CD4-positive, alpha-beta T cell (primary cell): ENCODE measurements at regions not wholly inside any gene's neighbourhood (a gene's known extent, or its start where the extent isn't known, plus 50 kb on each side); places are given as distances from the start of the nearest gene placed in this dataset.

Source experiments
- ATAC-seq: fragments of 200-7000 bp; cut with Tn5 transposase; one replicate; pipeline ENCODE4 v1.10.0; 2022; ENCODE audit warnings: mild to moderate bottlenecking; ENCODE audit not compliant: poor library complexity
- CTCF ChIA-PET: fragments of 350-600 bp; sonication (Branson Sonifier 250); formaldehyde crosslinking; loops from one replicate; lab custom pipeline; 2021; ENCODE audit warnings: antibody characterized with exemption, inconsistent platforms; lab: Charles Lee
- POLR2A ChIA-PET: fragments of 350-600 bp; sonication (Branson Sonifier 250); formaldehyde crosslinking; loops from one replicate; lab custom pipeline; 2021; ENCODE audit warnings: antibody characterized with exemption, inconsistent platforms; lab: Charles Lee
- DNase-seq, 14 experiments: peaks; one replicate each; pipeline ENCODE4 v3.0.0-alpha.2; 2013 to 2020; ENCODE audit warnings: mixed read lengths in 2 of 14
- H3K27ac ChIP-seq, 2 donors: one replicate each; pipeline versions ENCODE4 v1.5.1 to v1.7.0; 2013; ENCODE audit warnings: low read length in 2 of 2, low read depth in 1 of 2, mild to moderate bottlenecking in 1 of 2
- H3K27me3 ChIP-seq, 2 experiments: 1 replicate in 1 of 2; 2 replicates in 1 of 2; pipeline versions ENCODE4 v1.6.1 to v1.7.0; 2013; ENCODE audit warnings: low read length in 2 of 2, control low read depth in 1 of 2, mild to moderate bottlenecking in 1 of 2, moderate library complexity in 1 of 2; ENCODE audit not compliant: insufficient read depth in 2 of 2, control insufficient read depth in 1 of 2
- H3K36me3 ChIP-seq: one replicate; pipeline ENCODE4 v1.6.1; 2013; ENCODE audit warnings: low read length, control low read depth; ENCODE audit not compliant: insufficient read depth
- H3K4me1 ChIP-seq: one replicate; pipeline ENCODE4 v1.6.1; 2013; ENCODE audit warnings: low read length, control low read depth; ENCODE audit not compliant: insufficient read depth
- H3K4me3 ChIP-seq: one replicate; pipeline ENCODE4 v1.5.1; 2013; ENCODE audit warnings: mild to moderate bottlenecking, low read length, moderate library complexity
- H3K9me3 ChIP-seq, 2 experiments: 1 replicate in 1 of 2; 2 replicates in 1 of 2; pipeline versions ENCODE4 v1.6.1 to v1.7.0; 2013; ENCODE audit warnings: low read length in 2 of 2, mild to moderate bottlenecking in 2 of 2, control low read depth in 1 of 2, moderate library complexity in 1 of 2; ENCODE audit not compliant: control insufficient read depth in 1 of 2, insufficient read depth in 1 of 2
- H3K27ac Mint-ChIP-seq: one replicate; pipeline ENCODE4 v1.8.0; 2020; ENCODE audit warnings: mixed read lengths
- H3K27me3 Mint-ChIP-seq: one replicate; pipeline ENCODE4 v1.8.0; 2021; ENCODE audit warnings: mixed read lengths
- H3K36me3 Mint-ChIP-seq: one replicate; pipeline ENCODE4 v1.8.0; 2021; ENCODE audit warnings: low read depth, mixed read lengths
- H3K4me1 Mint-ChIP-seq: one replicate; pipeline ENCODE4 v1.8.0; 2021; ENCODE audit warnings: low read depth, mixed read lengths
- H3K4me3 Mint-ChIP-seq: one replicate; pipeline ENCODE4 v1.8.0; 2020; ENCODE audit warnings: mild to moderate bottlenecking, mixed read lengths
- H3K9me3 Mint-ChIP-seq: one replicate; pipeline ENCODE4 v1.8.0; 2020; ENCODE audit warnings: mixed read lengths
- CTCF ChIP-seq: fragments of 200-600 bp; IDR thresholded peaks from one replicate; pipeline ENCODE4 v1.8.0; 2022; ENCODE audit warnings: antibody characterized with exemption, mild to moderate bottlenecking
- intact Hi-C, 2 experiments: fragments of 100-400 bp; cut with DNase I in 1 of 2; cut with micrococcal nuclease in 1 of 2; formaldehyde crosslinking; loops; one replicate each; pipeline versions ENCODE4 v1.15.1 to v1.9.0; 2023 to 2025; cut with DNase I, micrococcal nuclease

- Histone ChIP-seq H3K27ac (no peak overlapping the region), H3K36me3 (no peaks in the 10 kb centered on the region), H3K9me3 (peaks cover 13 to 25% of the 10 kb centered on the region in 2 experiments), H3K27me3 (peaks cover 0 to 6% of the 10 kb centered on the region in 2 experiments), H3K4me1 (no peaks in the 10 kb centered on the region), H3K4me3 (no peak overlapping the region)
- intact Hi-C loops = no loop called here
- Mint-ChIP-seq H3K27me3 (peaks cover 46% of the 10 kb centered on the region), H3K4me1 (peaks cover 9% of the 10 kb centered on the region), H3K9me3 (peaks cover 10% of the 10 kb centered on the region), H3K4me3 (no peak overlapping the region), H3K36me3 (no peaks in the 10 kb centered on the region), H3K27ac (no peak overlapping the region)
- no peak for TF ChIP-seq CTCF
- POLR2A ChIA-PET = no interaction called here
- CTCF ChIA-PET = no interaction called here
- DNase-seq = no peak
- ATAC-seq = no peak
Measured at GRCh38 chr6:2523061-2523460, 227.7 kb downstream of the MYLK4 start.

GRCh38 chr6:2522521-2522920 is 228.2 kb downstream of the MYLK4 start:
- H3K9me3 ChIP-seq = peaks cover 13 to 25% of the 10 kb centered on the region in 2 experiments
- Mint-ChIP-seq H3K36me3 (no peaks in the 10 kb centered on the region), H3K27me3 (peaks cover 46% of the 10 kb centered on the region), H3K4me1 (peaks cover 9% of the 10 kb centered on the region), H3K27ac (no peak overlapping the region), H3K9me3 (peaks cover 10% of the 10 kb centered on the region), H3K4me3 (no peak overlapping the region)
- H3K36me3 ChIP-seq = no peaks in the 10 kb centered on the region
- peaks cover 0 to 6% of the 10 kb centered on the region in 2 experiments for H3K27me3 ChIP-seq
- peak in 1 of 14 experiments; percentile 33 for DNase-seq
- ChIA-PET CTCF (no interaction called here), POLR2A (no interaction called here)
- no peak overlapping the region for H3K27ac ChIP-seq
- TF ChIP-seq CTCF = no peak
- intact Hi-C loops = no loop called here
- H3K4me3 ChIP-seq = no peak overlapping the region
- H3K4me1 ChIP-seq = no peaks in the 10 kb centered on the region
- no peak for ATAC-seq

- Mint-ChIP-seq H3K27me3 (peaks cover 47% of the 10 kb centered on the region), H3K9me3 (peaks cover 6% of the 10 kb centered on the region), H3K27ac (no peak overlapping the region), H3K36me3 (no peaks in the 10 kb centered on the region), H3K4me3 (no peak overlapping the region), H3K4me1 (peaks cover 9% of the 10 kb centered on the region)
- ChIA-PET POLR2A (no interaction called here), CTCF (no interaction called here)
- Histone ChIP-seq H3K4me3 (no peak overlapping the region), H3K4me1 (no peaks in the 10 kb centered on the region), H3K36me3 (no peaks in the 10 kb centered on the region), H3K27me3 (peaks cover 0 to 12% of the 10 kb centered on the region in 2 experiments), H3K27ac (no peak overlapping the region), H3K9me3 (peaks cover 8 to 11% of the 10 kb centered on the region in 2 experiments)
- DNase-seq (no peak), ATAC-seq (no peak)
- TF ChIP-seq CTCF = no peak
- intact Hi-C loops = no loop called here
Measured at GRCh38 chr6:2517855-2518473, 232.8 kb downstream of the MYLK4 start.
